Mucosa of descending colon (tissue), 3 donors: ENCODE measurements at regions not wholly inside any gene's neighbourhood (a gene's known extent, or its start where the extent isn't known, plus 50 kb on each side); places are given as distances from the start of the nearest gene placed in this dataset.
"Not testable (repeated sequence)": the region's sequence is repeated elsewhere in the genome, so short reads cannot be mapped to it uniquely, and the experiment has no call there.

Source experiments
- ATAC-seq: fragments of 200-7000 bp; cut with Tn5 transposase; one replicate; pipeline ENCODE4 v1.9.1; 2020; ENCODE audit warnings: mild to moderate bottlenecking, moderate library complexity
- DNase-seq, 3 donors: peaks; one replicate each; pipeline ENCODE4 v3.0.0-alpha.2; 2020
- H3K36me3 ChIP-seq: fragments of 200-600 bp; one replicate; pipeline ENCODE4 v1.8.0; 2021; ENCODE audit warnings: low read depth, mild to moderate bottlenecking
- H3K4me1 ChIP-seq: fragments of 200-600 bp; one replicate; pipeline ENCODE4 v1.8.0; 2021; ENCODE audit warnings: low read depth, mild to moderate bottlenecking
- H3K4me3 ChIP-seq: fragments of 200-600 bp; one replicate; pipeline ENCODE4 v1.8.0; 2021; ENCODE audit warnings: mild to moderate bottlenecking
- H3K9me3 ChIP-seq: fragments of 200-600 bp; one replicate; pipeline ENCODE4 v1.8.0; 2021; ENCODE audit warnings: mild to moderate bottlenecking
- CTCF ChIP-seq: fragments of 200-600 bp; IDR thresholded peaks from one replicate; pipeline ENCODE4 v1.8.0; 2022; ENCODE audit warnings: antibody characterized with exemption, mild to moderate bottlenecking
- intact Hi-C, 2 donors: fragments of 100-400 bp; cut with DNase I in 1 of 2; cut with micrococcal nuclease in 1 of 2; formaldehyde crosslinking; loops; one replicate each; pipeline versions ENCODE4 v1.11.0 to v1.11.1; 2022; cut with DNase I, micrococcal nuclease
- donor health status: DM: no; HTN: no; CAD: no; lungs with moderate emphysema.
- donor health status: DM: no; HTN: no; CAD: no.
- donor health status: DM: no; HTN: yes; CAD: no.

DNA sequence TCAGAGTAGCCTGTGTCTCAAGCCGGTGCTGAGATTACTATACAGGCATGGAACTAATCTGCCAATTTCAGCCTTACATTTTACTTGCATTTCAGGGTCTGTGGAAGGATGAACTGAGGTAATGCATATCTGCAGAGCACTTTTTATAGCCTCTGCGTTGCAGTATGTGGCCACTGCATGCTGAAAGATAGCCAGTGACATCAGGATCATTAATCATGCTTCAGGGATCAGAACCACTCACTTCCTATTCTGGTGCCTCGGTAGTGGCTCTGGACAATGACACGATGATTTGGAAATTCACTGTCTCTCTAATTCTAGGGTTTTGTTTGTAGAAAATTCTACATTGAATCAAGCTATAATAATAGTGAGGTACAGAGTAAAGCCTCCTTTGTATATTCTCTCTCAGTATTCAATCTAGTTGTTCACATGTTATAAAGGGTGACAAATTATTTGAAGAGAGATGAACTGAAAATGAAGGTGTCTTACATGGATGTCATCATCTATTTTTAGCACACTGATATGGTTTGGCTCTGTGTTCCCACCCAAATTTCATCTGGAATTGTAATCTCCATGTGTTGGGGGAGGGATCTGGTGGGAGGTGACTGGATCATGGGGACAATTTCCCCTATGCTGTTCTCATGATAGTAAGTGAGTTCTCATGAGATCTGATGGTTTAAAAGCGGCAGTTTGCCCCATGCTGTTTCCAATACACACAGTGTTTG lies 554.3 kb upstream of the MIS18BP1 start:
- intact Hi-C loops: no loop called here
- Histone ChIP-seq H3K36me3 (no peaks in the 10 kb centered on the region), H3K4me1 (peaks cover 5% of the 10 kb centered on the region), H3K4me3 (no peak overlapping the region), H3K9me3 (no peaks in the 10 kb centered on the region)
- no peak for ATAC-seq
- no peak for TF ChIP-seq CTCF
- no peak for DNase-seq

GRCh38 chr14:45799511-45799910 lies 546.5 kb upstream of the MIS18BP1 start:
- ATAC-seq (no peak), DNase-seq (no peak)
- no peak for TF ChIP-seq CTCF
- Histone ChIP-seq H3K36me3 (no peaks in the 10 kb centered on the region), H3K4me3 (no peak overlapping the region), H3K9me3 (peaks cover 6% of the 10 kb centered on the region), H3K4me1 (no peaks in the 10 kb centered on the region)
- intact Hi-C loops: no loop called here

DNA sequence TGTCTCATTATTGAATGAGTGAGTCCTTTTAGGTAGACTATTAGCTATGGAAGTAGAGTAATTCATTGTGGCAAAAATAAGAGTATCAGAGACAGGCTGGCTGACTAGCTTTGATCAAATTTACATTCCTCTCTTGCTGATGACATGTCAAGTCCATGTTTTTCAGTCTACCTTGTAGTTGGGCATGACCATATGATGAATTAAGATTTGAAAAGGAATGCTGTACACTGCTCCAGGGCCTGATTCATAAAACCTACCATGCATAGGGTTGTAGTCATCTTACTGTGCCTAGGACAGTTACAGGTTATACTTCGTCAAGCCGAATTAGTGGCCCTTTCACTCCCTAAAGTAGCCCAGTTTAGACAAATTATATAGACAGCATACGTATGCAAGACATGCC lies 545.7 kb upstream of the MIS18BP1 start:
- intact Hi-C loops: no loop called here
- Histone ChIP-seq H3K36me3 (no peaks in the 10 kb centered on the region), H3K9me3 (peaks cover 6% of the 10 kb centered on the region), H3K4me3 (no peak overlapping the region), H3K4me1 (no peaks in the 10 kb centered on the region)
- no peak for DNase-seq
- TF ChIP-seq CTCF: no peak
- no peak for ATAC-seq

DNA sequence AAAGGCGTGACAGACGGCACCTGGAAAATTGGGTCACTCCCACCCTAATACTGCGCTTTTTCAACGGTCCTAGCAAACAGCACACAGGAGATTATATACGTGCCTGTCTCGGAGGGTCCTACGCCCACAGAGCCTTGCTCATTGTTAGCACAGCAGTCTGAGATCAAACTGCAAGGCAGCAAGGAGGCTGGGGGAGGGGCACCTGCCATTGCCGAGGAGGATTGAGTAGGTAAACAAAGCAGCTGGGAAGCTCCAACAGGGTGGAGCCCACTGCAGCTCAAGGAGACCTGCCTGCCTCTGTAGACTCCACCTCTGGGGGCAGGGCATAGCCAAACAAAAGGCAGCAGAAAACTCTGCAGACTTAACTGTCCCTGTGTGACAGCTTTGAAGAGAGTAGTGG lies 543.0 kb upstream of the MIS18BP1 start:
- H3K36me3 ChIP-seq, intact Hi-C loops, H3K9me3 ChIP-seq, DNase-seq, ATAC-seq, H3K4me3 ChIP-seq, H3K4me1 ChIP-seq: not testable (repeated sequence)

DNA sequence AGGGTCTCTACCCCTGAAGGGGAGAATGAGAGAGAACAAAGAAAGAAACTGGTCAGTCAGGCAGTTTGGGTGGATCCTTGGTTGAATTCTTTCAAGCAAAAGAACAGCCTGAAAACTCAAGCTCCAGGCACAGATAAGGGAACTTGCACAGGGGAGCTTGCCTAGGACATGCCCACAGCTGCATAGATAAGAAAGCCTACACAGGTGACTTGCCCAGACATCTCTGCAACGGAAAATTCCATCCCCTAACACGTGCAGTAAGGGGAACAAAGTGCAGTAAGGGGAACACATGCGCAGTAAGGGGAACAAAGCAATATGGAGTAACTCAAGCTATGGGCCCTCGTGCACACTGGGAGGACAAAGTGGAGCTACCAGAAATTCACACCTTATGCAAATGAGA lies 540.1 kb upstream of the MIS18BP1 start:
- no peaks in the 10 kb centered on the region for H3K36me3 ChIP-seq
- H3K4me3 ChIP-seq: no peak overlapping the region
- ATAC-seq: no peak
- H3K9me3 ChIP-seq: peaks cover 16% of the 10 kb centered on the region
- TF ChIP-seq CTCF: no peak
- H3K4me1 ChIP-seq: no peaks in the 10 kb centered on the region
- intact Hi-C loops: no loop called here
- no peak for DNase-seq

- Histone ChIP-seq H3K4me3 (no peak overlapping the region), H3K36me3 (no peaks in the 10 kb centered on the region), H3K9me3 (peaks cover 29% of the 10 kb centered on the region), H3K4me1 (no peaks in the 10 kb centered on the region)
- TF ChIP-seq CTCF: no peak
- DNase-seq (no peak), ATAC-seq (no peak)
- intact Hi-C loops: no loop called here
Measured at GRCh38 chr14:45790293-45790692, 537.3 kb upstream of the MIS18BP1 start.
